ENCODE measurements at regions not wholly inside any gene's neighbourhood (a gene's known extent, or its start where the extent isn't known, plus 50 kb on each side); places are given as distances from the start of the nearest gene placed in this dataset.

GRCh38 chr5:110038297-110038997, 348.7 kb downstream of the MAN2A1 start:
- TF ChIP-seq CTCF (IDR thresholded peaks at IDR 0.05) (no peak), POLR2A (IDR thresholded peaks at IDR 0.05) (no peak)
